HG02642 (cell line): ENCODE measurements at regions not wholly inside any gene's neighbourhood (a gene's known extent, or its start where the extent isn't known, plus 50 kb on each side); places are given as distances from the start of the nearest gene placed in this dataset.

Experiments
- ATAC-seq: cut with Tn5 transposase; IDR thresholded peaks from one replicate; pipeline ENCODE4 v1.9.1; 2021; ENCODE audit warnings: mild to moderate bottlenecking; ENCODE audit not compliant: unreplicated experiment, poor library complexity

DNA sequence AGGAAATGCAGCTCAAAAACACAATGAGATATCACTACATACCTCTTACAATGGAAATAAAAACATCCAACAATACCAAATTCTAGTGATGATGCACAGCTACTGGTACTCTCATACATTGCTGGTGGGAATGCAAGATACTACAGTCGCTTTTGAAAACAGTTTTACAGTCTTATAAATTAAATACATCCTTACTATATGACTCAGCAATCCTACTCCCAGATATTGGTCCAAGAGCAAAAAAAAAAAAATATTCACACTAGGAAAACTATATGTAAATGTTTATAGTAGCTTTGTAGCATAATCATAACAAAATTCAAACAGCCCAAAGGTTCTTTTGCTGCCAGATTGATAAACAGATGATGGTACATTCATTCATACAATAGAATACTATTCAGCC, 217.4 kb upstream of the FAM83B start:
- ATAC-seq = no peak

DNA sequence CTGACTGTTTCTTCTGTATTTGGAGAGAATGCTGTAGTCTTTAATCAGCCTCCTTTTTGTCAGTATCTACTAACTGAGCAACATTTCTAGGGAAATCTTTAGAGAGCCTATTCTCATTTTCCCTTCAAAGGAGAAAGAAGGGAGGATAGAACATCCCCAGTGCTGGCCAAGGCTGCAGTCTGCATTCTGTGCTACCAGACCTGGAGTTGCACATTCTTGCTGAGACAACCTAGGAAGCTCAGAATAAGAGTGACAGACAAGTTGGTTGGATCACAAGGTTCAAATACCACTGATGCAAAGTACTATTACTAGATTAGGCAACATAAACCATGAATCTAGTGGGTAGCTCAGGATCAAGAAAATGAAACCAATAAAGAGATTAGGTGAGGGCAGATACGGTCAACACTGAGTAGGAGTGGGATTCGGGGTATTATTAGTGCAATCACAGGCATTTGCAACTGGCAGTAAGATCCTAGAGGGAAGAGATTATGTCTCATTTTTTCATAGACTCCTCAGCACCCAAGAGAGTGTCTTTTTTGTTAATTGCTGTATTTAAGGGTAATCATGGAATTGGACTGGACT, 213.5 kb upstream of the FAM83B start:
- ATAC-seq = no peak

DNA sequence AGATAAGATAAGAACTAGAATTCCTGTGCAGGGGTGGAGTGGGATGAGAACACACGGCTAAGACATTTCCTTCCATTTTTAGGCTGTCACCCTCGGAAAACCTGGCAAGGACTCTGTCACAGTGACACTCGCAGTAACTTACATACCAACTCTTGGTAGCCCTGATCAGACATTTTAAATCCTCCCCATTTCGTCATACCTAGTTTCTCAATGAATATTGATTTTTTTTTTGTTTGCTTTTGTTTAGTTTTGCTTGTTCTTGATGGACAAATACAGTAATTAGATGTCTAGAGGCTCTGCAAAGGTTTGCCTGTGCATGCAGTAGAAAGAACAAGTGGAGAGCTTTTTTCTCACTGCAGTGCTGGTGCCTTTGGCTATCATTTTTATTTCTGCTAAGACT, 213.0 kb upstream of the FAM83B start:
- ATAC-seq = no peak

DNA sequence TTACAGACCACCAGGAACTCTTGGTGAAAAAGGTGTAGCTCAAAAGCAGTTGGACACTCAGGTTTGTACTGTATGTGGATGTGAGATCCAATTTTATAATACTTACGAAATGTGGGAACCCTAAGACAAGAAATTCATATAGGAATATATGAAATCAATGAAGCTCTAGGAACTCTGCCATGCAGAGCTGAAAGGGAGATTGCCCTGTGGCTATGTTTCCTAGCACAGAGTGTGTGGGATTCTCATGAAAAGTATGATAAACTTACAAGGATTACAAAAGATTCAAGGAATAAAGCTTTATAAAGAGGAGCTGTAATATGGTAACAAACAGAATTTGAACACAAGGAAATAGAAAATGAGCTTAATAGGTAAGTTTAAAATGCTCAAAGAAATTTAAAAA, 205.7 kb upstream of the FAM83B start:
- no peak for ATAC-seq

DNA sequence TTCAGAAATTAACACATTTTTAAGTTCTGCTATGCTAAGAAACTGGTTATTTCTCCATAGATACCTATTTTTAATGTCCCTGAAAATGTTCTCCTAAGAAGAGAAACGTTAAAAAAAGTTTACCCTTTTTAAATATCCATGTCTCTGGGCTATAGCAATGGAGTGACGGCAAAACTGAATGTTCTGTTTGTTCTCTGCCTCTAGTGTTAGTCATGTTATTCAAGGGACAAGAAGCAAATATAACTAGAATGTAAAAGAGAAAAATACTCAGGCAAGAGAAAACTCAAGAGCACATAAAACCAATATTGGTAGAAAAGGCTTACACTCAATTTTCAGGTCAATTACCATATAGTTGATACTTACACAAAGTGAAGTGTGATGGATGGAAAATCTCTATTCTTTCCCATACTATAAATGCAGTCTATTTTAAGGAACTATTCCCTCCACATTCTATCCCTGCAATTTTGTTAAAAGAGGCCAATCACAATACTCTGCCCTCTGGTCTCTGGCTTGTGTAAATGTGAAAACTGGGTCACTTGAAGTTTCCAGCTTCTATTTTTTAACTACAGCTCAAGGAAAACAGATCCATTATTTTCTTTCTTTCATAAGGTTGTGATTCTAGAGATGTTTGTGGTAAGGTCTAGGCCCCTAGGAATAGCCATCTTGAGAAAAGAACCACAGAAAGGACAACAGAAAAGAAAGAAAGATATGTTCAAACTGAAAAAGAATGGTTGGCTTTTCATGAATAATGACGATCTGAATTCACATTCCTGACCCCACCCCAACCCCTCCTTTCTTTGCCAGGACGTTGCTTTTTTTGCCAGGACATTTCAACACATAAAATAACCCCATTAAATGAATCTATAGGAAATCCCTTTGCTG, 200.3 kb upstream of the FAM83B start:
- no peak for ATAC-seq

DNA sequence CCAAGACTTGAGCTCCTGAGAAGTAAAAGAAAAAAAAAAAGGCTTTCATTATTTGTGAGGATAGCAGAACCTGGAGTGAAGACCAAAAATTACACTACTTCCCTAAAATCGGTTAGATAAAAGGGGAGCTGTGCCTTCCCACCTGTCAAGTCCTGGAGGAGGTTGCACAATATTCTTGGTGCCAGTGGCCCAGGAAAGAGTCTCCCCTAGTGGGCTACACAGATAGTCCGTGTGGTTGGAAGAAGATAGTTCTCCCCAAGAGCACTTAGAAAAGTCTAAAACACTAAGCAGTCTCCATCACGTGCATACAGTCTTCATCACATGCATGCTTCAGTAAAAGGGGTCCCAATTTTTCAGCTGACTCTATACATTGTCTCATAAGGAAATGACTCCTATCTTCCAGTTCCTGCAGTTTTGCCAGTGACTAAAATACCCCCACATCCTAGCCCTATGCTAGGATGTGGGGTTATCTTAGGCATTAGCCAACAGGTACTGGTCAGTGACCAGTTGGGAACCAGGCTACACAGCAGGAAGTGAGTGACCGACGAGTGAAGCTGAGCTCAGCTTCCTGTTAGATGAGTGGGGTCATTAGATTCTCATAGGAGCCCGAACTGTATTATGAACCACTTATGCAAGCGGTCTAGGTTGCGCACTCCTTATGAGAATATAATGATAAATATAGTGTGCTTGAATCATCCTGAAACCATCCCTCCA, 199.5 kb upstream of the FAM83B start:
- ATAC-seq = no peak

DNA sequence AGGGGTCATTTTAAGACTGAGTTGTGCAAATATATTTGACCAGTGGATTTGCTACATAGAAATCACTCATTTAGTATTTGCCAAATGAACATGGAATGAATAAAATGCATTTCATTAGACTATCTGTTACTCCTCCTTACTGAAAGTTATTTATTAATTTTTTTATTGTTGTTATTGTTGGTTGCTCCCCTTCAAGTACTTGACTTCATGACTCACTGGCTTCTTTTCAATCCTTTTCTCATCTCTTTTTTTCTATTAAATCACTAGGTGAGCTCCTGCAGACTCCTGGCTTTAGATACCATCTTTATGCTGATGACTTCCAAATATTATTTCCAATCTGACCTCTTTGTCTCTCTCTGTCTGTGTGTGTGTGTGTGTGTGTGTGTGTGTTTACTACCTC, 192.2 kb upstream of the FAM83B start:
- ATAC-seq = no peak

DNA sequence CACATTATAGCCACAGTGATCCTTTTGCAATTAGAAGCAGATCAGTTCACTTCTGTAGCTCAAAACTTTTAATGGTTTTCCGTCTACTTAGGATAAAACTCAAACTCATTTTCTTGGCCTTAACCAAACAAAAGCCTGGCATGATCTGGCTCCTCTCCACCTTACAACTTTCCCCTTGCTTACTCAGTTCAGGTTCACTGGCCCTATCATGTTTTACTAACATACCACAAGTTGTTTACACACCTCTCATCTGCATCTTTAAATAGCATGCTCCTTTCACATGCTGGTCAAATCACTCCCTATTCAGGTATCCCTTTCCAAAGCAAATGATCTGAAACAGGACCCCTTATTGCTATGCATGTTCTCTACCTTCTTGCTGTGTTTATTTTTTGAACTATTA, 191.4 kb upstream of the FAM83B start:
- no peak for ATAC-seq

GRCh38 chr6:54665278-54665677, 181.3 kb upstream of the FAM83B start:
- no peak for ATAC-seq

DNA sequence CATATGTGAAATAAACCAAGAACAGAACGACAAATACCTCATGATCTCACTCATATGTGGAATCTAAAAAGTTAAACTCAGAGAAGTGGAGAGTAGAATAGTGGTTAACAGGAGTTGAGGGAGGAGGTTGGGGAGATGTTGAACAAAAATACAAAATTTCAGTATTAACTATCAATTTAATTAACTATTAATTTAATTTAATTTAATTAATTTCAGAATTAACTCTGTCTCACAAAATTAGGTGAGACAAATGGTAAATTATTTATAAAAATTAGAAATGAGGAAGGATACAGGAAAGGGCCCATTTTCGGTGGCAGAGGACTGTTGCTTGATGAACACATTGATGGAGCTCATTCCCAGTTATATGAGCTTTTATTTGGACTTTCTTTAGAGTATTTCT, 166.0 kb upstream of the FAM83B start:
- ATAC-seq = no peak

GRCh38 chr6:54681267-54681666, 165.3 kb upstream of the FAM83B start:
- ATAC-seq = no peak

DNA sequence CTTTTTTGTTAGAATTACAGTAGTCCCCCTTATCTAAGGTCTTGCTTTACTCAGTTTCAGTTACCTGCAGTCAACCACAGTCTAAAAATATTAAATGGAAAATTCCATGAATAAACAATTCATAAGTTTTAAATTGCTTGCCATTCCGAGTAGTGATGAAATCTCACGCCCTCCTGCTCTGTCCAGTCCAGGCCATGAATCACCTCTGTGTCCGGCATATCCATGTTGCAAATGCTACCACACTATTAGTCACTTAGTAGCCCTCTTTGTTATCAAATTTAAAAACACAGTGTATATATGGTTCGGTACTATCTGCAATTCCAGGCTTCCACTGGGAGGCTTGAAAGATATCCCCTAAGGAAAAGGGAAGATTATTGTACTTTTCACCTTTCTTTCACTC, 164.6 kb upstream of the FAM83B start:
- no peak for ATAC-seq

- no peak for ATAC-seq
Measured at GRCh38 chr6:54689620-54690019, 157.0 kb upstream of the FAM83B start.

- no peak for ATAC-seq
Measured at GRCh38 chr6:54690596-54690995, 156.0 kb upstream of the FAM83B start.

DNA sequence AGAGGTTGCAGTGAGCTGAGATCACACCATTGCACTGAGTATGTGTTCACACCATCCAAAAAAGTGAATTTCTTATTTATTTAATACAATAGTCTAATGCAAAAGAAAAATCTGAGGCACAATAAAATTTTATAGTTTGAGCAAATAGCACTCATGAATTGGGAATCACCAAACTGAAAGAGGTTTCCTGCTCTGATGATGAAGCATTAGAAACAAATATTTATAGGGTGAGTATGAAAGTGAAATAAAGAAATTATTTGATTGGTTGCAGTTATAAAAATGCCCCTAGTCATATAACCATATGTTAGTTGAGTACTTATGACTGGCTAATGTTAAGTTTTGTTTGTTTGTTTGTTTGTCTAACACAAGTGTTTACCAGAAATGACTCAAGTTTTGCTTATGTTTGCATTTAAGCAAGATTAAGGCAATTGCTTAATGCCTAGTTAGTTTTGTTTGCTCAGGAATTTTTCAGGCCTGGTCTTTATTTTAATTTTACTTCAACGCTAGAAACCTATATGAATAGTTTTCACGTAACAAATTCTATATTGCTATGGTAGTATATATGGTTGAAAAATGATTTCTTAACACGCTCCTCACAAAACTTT, 151.5 kb upstream of the FAM83B start:
- ATAC-seq = no peak

- no peak for ATAC-seq
Measured at GRCh38 chr6:54695815-54696214, 150.8 kb upstream of the FAM83B start.

DNA sequence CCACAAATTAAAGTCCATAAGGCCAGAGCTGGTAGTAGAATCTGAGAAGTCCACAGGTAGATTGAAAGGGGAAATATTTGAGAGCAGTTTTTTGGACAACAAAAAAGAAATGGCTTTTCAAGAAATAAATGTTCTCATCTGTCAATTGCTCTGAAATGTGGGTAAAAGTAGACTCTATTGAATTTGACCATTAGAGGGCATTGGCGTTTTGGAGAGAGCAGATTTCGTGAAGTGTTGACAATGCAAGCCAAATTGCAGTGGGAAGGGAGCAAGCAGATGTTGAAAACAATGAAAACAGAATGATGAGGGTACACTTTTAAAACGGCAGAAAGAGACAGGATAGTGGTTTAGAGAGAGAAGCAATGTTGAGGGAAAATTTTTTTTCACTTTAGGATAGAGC, 149.1 kb upstream of the FAM83B start:
- no peak for ATAC-seq

DNA sequence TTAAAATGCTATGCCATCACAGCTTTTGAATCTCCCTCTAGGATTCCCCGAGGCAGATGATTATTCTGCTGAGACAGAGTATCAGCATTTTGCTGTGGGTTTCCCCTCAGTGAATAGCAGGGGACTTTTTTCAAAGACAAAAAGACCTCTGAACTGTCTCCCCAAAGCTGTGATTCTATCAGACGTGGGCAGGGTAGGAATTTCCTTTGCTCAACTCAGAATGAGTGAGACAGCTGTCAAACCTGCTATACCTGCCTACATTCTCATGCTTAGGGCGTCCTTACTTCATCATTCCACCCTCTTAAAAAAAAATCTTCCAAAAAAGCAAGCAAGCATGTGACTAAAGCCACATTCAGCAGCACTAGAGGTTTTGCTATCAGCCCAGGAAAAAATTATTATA, 147.6 kb upstream of the FAM83B start:
- ATAC-seq = peak; percentile 81

- ATAC-seq = no peak
Measured at GRCh38 chr6:54700158-54700557, 146.4 kb upstream of the FAM83B start.

DNA sequence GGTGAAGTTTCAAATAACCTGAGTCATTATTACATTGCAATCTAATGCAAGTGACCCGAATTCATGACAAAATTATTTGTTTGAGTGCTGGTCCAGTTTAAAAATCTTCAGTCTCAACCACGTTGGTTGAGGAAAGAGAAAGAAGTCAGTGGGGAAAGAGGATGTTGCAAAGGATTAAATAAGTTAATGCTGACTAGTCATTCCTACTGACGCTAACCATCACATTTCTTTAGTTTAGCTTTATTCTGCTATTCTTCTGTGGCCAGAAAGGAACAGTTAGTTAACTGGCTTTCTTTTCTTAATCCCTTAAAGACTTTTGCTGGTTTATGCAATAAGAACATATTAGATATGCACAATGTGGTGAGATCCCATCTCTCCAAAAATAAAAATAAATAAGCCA, 143.8 kb upstream of the FAM83B start:
- ATAC-seq = no peak

DNA sequence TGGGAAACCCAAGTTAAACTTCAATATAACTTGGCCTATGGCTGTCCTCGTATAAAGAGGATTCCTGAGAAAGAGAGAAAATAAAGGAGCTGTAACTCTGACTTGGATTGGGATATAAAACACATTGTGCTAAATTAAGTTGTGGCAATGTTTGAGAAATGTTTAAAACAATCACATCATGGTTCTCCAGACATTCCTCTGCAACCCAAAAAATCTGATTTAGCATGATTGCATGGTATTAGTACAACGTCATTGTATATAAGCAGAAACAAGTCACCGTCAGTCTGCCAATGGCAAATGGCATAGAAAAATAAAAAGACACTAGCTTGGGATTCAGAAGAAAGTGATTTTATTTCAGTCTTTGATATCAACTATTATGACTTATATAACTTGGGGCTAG, 140.2 kb upstream of the FAM83B start:
- ATAC-seq = no peak
